CD4-positive, alpha-beta T cell treated with Interferon alpha-2 for 1 hour (primary cell): ENCODE measurements at regions not wholly inside any gene's neighbourhood (a gene's known extent, or its start where the extent isn't known, plus 50 kb on each side); places are given as distances from the start of the nearest gene placed in this dataset.

ENCODE experiments used
- DNase-seq, 2 donors: peaks; one replicate each; pipeline ENCODE4 v3.0.0-alpha.2; 2020 to 2022

DNA sequence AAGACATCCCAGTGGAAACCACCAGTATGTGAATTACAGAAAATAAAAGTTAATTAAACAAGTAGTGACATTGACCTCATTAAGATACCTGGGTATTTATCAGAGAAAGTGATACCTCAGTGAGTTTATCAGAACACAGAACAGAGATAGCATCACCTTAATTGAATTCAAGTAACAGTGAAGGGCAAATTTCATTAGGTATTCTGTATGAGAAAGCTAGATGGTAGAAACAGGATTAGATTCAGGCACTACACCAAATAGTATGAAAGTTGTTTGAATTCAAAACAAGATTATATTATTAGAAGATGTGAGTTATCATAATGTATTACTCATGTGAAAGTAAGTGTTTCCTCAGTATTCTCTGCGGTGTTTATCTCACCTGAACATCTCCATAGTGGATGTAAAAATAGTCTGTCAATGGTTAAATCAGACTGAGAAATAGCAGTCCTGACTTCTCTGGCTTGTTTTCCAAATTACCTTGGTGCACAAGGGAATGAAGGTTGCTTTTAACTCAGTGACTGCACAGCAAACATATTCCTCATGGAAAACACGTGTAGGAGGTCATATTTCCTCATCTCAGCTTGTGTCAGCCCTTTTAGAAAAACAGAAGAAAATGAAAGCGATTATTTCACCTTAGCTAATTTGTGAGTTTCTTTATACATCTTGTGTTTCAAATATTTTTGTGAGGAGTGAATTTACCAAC, 79.9 kb upstream of the PCDH18 start:
- DNase-seq: no peak

DNA sequence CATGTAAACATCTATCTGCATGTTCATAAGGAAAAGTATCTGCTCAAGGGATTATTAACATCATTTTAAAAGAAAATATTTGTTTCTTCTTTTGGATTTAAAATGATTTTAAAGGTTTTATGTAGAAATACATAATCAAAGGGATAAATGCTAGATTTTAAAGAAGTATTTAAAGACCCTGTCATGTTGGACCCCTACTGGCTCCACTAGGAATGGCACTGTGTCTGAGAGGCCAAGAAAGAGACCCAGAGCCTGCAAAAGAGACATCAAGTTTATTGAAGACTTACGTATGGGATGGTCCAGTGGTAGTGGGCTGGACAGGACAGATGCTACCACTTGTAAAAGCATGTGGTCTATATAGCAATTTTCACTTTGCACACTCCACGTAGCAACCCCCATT, 78.7 kb upstream of the PCDH18 start:
- DNase-seq: no peak

DNA sequence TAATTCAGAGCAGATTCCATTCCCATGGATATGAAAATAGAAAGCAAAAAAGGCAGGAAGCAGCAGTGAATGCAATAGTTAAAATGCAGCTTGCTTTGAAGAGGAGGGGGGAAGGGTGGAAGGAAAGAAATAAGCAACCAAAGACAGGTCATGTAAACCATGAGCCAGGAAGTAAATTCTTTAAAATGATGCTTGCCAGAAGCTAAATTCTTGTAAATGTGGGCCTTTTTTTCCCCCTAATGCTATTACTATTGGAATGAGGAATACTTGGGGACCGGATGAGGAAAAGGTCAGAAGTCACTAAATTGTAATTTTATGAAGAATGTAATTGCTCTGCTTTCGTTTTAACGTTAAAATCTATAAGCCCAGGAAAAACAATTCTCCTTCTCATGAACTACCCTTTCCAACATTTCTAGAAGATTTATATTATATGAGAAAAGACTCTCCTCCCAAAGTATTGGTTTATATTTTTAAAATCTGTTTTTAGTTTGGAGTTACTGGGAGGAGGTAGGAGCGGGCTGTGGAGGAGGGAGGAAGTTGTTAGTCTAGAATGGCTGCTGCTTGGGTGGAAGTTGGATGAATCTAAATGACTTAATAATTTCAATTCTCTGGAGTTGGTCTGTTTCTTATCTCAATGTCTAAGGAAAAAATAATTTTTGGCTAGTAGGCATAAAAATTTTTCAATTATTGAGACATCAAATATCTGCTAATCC, 77.6 kb upstream of the PCDH18 start:
- DNase-seq: no peak

DNA sequence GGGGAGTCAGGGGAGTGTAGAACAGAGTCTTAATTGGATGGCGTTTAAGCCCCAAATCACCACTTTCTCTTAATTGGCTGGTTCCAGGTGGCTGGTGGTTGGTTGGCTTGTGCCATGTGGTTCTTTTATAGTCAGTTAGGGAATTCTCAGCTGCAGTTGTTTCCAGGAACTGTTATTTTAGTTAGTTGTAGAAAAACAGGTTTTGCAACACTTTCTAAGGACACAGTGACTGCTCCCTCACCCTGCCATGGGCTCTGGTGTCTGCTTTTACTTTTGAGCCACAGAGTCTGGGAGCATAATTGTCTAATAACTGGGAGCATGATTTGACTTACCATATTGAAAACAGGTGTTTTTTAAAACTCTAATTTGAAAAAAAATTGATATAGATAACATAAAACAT, 75.8 kb upstream of the PCDH18 start:
- no peak for DNase-seq

DNA sequence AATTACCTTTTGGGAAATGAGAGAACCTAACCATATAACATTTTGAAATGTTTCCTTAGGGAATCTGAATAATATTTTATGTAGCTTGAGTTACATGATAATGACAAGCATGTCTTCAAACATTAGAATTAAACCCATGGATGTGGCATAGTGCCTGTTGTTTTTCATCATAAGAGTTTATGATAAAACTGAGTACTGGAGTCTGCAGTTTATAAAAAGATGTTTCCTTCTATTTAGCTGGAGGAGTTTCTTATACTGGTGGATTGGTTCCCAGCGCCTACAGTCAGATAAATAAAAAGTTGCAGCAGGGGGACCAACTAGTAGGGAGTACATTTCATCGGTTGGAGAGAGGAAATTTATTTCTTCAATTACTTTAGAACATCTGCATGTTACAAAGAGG, 70.1 kb upstream of the PCDH18 start:
- DNase-seq: no peak

DNA sequence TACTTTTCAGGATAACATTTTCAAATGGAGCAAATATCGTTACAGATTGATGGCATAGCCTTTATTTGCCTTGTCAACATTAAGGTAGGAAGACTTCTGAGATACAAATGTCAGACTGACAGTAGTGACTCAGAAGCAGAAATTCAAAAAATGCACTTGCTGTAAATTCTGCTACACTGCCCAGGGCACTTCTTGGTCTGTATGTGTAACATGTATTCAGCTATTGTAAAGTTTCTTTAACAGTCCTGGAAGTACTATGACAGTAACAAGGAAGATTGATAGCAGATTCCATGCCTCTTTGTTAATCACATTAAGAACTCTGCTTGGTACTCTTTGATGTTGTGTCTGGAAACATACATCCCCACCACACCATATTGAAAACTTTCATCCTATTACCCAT, 69.6 kb upstream of the PCDH18 start:
- DNase-seq: no peak

DNA sequence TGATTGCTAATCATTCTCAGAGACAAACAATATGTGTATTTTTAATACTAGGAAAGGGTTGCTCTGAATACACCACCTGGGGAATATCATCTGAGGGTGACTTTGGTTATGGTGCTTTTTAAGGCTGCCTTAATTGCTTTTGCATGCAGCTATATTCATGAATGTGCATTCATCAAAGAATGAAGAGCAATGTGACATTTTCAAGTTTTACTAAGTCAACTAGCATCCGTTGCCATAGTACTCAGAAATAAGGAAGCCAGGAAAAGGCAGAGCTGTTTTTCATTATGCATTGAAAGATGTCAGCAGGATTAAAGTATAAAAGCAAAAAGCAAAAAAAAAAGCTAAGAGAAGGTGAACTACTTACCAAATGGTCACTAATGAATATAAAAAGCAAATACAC, 67.4 kb upstream of the PCDH18 start:
- DNase-seq: no peak

DNA sequence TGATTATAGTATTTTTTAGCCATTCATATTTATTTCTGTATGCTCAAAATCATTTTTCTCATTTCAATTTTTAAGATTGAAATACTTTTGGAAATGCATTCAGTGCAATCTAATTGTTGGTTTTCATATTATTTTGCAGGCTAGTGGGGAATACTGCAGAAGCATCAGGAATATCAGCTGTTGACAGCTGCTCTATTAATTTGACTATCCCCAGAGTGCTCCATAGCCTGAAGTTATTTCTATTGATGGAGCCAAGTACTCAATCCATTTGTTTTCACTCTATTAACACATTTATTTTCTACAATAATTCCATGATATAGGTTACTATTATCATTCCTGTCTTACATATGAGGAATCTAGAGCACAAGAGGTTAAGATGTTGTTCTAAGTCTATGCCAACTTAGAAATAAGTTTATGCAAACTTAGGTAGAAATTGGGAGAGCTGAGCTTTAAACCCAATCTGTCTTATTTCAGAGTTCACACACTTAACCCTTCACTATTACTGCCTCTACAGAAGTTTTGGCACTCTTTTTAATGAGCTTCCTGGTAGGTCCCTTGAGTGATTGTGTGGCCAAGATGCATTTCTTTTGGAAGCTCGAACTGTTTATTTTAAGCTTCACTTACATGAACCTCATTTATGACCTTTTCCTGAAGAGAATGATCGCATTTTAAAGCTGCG, 65.6 kb upstream of the PCDH18 start:
- no peak for DNase-seq

DNA sequence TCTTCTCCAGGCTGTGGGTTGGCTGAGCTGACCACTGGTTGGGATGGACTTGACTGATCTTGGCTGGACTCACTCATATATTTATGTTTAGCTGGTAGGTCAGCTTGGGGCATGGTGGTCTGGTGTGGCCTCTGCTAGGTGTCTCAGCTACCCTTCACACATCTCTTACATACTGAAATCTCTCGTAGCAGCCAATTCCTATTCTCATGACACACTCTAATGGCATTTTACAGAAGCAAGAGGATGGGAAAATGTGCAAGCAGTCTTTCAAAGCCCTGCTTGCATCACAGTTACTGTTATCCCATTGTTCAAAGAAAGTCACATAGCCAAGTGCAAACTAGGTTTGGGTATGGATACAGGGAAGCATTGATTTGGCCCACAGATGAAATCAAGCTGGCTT, 55.5 kb upstream of the PCDH18 start:
- DNase-seq: no peak

DNA sequence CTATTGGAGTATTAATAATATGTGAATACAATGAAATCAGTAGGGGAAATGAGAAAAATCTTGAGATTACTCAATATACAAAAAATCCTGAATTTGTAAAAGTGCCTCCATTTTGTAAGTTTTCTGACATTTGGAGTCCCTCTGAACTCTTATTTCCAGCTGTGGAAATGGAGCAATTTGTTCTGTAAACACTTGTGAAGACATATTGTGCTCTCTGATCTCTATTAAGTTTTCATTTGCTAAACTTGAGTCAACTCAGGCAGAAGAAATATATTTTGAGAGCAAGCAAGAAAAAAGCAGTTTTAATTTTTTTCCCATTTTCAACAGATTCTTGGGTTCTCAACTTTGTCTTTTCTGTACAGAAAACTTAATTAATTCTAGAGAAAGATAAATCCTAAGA, 51.4 kb upstream of the PCDH18 start:
- no peak for DNase-seq
